Stimulated activated CD4-positive, alpha-beta T cell treated with anti-CD3 and anti-CD28 coated beads, Interleukin-1b, Interleukin-23, amount 100 ng/mL, for 24 hours (primary cell): ENCODE measurements at regions not wholly inside any gene's neighbourhood (a gene's known extent, or its start where the extent isn't known, plus 50 kb on each side); places are given as distances from the start of the nearest gene placed in this dataset.
"Not testable (repeated sequence)": the region's sequence is repeated elsewhere in the genome, so short reads cannot be mapped to it uniquely, and the experiment has no call there.

Experiments used
- DNase-seq, 4 experiments: peaks; one replicate each; pipeline ENCODE4 v3.0.0-alpha.2; 2020; ENCODE audit warnings: low read depth in 4 of 4, low spot score in 1 of 4

DNA sequence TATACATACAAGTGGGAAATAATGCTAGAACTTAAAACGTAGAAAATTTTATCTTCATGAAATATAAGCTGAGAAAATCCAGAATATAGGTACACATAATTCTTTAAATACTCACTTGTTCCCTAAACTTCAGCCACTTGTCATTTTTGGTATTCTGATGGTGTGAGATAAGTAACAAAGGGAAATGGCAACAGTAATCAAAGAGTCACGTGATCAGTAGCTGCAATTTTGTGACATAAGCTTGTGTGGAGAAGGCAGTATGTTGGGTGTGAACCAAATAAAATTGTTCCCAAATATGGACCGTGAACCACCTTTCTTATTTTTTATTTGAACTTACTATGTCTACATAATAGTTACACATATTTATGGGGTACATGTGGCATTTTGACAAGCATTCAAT is 650.3 kb upstream of the ADARB2 start:
- DNase-seq = no peak

DNA sequence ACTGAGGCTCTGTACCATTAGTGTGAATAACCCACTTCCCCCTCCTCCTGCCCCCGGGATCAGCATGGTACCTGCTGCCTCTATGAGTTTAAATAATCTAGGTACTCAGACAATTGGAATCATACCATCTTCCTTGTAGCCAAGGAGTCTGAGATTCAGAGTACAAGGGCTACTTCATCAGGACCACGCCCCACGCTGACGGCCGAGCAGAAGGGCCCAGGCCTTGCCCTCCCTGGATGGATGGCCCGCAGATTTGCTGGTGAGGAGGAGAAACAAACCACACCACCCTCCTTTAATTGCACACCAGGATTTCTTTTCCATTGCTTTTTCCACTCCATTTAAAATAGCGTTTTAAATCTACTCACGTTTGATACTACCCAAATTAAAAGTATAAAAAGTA is 649.9 kb upstream of the ADARB2 start:
- no peak for DNase-seq

DNA sequence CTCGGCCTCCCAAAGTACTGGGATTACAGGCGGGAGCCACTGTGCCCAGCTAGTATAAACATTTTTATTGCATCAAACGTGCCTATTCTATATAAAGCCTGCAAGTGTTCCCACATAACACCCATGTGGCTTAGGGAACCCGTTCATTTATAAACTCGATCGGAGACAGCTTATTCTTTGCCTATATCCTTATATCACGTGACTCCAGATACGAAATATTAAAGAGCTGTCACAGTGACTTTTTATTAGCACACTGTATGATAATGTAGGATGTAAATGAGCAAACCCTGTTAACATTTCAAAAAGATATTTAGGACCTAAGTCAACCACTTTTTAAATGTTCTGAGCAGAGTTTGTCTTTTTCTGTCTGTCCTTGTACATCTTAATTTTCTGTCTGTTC is 642.9 kb upstream of the ADARB2 start:
- DNase-seq = no peak

DNA sequence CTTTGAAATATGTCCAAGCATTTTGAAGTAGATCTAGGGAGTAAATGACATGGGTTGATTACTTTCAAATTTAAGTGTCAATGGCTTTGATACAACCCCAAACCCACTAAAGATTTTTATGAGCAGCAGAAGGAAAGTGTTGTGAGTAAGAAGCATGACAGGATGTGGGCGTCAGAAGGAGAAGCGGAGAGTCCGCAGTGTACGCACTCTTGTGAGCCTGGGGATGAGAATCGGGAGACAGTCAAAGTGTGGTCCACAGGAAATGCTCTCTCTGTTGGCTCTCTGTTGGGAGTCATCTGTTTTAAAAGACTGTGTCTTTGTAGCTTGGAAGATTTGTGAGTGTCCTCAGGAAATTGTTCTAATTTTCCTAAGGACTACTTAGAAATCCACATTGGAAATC is 629.8 kb upstream of the ADARB2 start:
- no peak for DNase-seq

DNA sequence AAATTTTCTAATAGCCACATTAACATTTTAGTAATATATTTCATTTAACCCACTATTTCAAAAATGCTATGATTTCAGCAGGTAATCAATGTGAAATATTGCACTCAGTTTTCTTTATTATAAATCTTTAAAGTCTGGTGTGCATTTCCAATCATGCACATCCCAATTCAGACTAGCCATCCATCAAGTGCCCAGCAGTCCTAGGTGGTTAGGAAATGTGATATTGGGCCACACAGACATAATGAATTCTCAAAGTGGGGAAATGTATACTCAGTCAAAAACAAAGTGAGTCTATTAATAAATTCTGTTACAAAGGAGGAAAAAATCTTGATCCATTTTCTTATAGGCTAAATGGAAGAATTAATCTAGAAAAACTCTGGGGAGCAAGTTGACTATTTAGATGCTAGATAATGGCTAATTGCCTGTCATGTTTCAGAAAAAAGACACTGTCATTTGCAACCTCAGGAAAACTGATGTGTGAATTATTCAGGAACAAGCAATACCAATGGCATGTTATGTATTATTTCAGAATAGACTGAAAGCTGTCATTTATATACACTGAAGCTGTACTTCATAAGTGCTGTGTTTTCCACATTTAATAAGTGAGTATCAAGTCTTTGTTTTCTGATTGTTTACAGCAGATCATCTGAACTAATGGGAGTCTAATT is 629.1 kb upstream of the ADARB2 start:
- no peak for DNase-seq

DNA sequence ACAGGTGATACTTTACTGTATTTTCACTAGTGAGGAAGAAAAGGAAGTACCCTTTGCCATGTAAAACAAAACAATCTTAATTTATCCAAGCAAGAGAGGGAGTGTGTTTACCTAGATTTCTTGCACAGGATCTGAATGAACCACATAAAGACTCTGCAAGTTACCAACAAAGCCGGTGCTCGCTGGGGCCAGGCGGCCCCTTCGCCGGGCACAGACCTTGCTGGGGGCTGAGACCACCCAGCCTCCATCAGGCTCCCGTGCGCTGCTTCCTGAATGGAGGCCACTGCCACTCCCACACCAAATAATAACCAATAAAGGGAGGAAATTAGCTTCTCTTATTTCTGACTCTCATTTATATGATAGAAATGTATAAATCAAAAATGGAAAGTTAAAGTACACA is 625.0 kb upstream of the ADARB2 start:
- DNase-seq = no peak

DNA sequence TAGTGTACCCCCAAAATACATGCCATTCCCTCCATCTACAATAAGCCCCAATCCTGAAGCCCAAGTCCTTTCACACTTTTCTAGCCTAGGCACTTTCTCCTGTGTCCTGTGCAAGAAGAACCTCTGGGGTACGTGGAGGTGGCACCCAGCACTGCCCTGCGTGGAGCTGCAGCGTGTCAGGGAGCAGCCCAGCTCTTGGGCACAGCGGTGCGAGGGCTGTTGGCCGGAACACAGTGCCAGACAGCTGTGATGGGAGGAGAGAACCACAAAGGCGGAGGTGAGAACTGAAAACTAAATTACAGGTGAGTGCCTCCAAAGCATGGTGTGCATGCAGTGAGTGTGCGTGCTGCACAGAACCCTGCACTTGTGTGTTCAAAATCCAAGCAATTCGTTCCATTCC is 621.3 kb upstream of the ADARB2 start:
- DNase-seq = no peak

DNA sequence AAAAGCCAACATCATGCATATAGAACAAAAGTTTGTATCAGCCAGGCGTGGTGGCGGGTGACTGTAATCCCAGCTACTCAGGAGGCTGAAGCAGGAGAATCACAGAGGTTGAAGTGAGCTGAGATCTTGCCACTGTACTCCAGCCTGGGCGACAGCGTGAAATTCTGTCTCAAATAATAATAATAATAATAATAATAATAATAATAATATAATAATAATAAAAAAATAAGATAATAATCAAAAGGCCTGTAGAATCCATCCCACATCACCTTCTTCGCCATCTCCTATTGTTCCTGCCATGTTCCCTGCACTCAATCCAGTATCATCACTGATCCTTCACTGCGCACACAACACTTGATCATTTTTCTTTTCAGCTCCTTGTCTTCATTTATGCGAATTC is 619.3 kb upstream of the ADARB2 start:
- DNase-seq = no peak

DNA sequence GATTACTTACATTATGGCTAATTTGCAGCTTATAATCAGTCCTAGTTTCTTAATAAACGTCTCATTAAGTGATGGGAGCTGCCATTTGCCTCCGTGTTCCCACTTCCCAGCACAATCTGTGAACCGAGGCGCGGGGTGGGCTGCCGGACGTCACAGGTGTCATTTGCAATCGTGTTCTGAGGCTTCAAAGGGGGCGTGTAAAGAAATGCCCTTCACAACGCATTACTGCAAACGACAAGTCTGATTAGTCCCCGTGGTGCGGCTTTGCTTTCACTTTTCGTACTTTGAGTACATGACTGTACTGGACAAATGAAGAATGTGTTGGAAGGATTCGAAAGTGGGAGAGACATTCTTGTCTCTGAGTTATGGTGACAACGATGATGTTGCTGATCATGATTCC is 614.2 kb upstream of the ADARB2 start:
- no peak for DNase-seq

DNA sequence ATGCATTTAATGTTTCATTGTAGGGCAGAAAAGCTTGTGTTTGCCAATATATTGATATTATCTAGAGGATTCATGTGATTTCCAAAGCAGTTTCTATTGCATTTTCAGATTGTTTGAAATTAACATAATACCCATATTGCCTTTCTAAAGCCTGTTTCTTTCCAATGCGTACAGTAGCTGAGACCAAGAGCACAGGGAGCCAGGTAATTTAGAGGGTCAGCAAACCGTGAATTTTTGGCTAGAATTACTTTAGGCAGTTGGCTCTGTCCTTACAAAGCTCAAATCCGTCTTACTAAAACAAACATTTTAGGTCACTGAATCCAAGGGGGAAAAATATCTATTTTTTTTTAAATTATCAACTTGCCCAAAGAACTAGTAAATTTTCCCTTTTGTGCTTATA is 604.9 kb upstream of the ADARB2 start:
- DNase-seq = no peak

DNA sequence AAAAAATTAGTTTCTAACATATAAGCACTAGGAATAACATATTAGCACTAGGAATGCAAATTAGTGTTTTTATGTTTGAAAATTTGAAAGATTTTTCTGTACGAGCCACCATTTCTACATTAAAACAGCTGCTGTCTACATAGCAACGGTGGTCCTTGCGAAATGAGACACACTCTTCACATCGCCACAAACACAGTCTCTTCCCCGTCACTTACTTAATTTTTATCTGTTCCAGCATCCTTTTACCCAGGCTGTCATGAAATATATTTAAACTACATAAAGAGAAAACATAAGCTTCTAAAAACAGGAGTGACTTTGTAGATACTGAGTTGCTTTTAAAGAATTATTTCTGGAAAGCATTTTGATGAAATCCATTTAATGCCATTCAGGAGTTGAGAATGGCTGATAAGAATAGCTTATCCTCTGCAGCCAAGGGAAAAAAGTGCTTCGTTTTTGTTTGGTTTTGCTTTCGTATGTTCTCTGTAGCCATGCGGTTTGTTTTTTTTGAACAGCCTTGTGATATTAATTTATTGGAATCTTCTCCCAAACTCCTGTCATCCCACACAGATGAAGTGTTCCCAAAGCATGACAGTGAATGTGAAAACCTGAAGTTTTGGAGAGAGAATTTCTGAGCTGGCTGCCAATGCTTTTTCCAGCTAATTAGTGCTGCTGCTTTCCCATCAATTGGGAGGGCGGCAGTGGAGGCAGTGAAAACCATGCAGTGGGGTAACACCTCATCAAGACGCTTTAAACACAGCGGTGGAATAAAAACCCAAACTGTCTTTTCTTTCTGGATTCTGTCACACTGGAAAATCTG is 603.7 kb upstream of the ADARB2 start:
- DNase-seq = no peak

DNA sequence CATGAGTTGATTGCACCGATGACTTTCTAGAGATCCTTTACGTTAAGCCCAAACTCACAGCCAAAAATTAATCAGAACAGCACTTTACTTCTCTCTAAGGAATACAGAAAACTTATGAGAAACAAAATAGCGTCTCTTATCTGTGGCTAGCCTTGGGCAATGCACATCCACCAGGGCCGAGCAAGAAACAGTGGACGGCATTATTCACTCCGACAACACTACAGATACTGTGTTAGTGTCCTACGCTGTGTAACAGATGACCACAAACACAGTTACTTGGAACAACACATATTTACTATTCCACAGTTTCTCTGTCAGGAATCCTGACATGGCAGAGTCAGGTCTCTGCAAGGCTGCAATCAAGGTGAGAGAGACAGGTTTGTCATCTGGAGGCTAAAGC is 598.3 kb upstream of the ADARB2 start:
- no peak for DNase-seq

DNA sequence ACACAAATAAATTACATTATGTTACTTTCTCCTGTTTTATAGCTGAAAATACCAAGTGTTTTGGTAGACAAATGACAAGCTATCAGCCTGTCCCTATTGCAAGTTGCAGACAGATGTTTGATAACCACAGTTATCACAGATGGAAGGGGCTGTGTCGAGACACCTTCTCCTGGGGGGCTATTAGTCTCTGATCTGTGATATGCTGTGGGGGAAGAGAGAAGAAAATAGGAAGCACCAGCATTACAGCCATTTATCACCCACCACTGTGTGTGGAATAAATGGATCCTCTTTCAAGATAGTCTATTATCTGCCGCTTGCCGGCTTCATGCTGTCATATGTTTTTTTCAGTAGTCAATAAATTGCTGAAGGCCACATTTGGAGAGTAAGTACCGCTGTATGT is 597.2 kb upstream of the ADARB2 start:
- no peak for DNase-seq

DNA sequence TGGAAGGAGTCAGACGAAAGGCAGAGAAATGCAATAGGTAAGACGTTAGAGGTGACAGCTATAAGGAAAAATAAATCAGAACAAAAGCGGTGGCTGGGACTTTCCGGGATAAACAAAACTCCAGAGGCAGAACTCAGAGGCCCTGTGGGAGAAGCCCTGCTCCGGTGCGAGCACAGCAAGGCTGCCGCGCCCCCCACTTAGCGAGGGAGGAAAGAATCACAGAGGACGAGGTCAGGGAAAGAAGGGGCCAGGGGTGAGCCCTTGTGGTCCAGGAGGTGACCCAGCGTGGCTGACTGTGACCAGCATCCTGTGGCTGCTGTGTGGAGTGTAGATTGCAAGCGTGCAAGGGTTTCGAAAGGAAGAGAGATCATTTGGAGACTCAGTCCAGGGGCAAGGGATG is 591.8 kb upstream of the ADARB2 start:
- DNase-seq = no peak

DNA sequence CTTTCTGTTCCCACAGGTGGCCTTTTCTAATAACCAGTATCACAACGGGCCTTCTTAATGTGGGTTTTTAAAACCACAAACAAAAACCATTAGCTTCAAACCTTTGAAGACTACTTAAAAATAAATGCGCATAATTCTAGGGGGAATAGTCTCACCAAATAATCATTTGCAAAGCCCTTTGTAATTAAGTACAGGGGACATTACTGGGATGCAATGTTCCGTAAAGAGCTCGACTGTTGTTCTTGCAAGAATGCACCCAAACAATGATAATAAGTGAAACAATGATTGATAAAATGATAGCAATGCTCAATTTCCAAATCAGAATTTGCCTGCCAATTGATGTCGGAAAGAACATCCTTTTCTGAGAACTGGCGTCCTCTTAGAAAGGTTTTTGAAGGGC is 589.1 kb upstream of the ADARB2 start:
- no peak for DNase-seq

DNA sequence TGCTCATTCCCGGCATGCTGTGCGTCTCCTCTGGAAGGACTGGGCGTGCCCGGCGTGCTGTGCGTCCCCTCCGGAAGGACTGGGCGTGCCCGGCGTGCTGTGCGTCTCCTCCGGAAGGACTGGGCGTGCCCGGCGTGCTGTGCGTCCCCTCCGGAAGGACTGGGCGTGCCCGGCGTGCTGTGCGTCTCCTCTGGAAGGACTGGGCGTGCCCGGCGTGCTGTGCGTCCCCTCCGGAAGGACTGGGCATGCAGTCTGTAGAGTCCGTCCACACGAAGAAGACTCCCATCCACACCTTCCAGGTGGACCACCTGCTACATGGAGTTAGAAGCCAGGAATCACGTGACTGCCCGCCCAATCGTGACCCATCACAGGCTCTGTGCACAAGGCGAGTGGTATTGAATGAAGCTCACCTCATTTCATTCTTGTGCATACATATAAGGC is 577.7 kb upstream of the ADARB2 start:
- not testable (repeated sequence) for DNase-seq

DNA sequence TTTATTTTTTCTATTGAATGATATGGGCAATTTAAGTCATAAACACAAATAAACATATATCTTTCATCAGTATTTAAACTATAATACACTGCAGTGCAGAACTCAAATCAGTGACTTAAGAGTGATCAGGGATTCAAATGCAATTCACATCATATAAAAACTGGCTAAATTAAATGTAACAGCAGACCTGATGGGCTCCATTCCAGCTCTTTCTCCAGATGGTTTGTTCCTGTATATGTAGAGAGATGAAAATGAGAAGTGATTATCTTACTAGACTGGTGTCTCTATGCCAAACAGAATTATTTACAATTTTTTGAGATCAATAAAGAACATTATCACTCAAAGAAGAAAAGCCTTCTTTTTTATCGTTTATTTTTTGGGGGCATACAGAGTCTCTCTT is 568.8 kb upstream of the ADARB2 start:
- DNase-seq = no peak

DNA sequence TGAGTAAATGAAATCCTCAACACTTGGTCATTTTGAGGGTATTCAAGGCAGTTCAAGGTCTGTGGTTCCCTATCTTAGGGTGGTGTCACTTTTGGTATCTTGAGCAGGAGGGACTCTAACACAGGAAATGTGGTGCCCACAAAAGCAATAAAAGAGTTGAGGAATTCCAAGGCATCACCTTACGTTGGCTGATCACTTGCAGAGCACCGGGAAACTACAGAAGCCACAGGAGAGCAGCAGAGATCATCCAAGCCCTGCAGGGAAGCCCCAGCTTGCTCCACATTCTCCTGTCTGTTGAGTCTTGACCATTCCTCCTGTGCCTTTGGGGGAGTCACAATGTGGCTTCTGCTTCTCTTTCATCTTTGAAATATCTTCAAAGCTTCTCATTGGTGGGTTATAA is 565.8 kb upstream of the ADARB2 start:
- no peak for DNase-seq

DNA sequence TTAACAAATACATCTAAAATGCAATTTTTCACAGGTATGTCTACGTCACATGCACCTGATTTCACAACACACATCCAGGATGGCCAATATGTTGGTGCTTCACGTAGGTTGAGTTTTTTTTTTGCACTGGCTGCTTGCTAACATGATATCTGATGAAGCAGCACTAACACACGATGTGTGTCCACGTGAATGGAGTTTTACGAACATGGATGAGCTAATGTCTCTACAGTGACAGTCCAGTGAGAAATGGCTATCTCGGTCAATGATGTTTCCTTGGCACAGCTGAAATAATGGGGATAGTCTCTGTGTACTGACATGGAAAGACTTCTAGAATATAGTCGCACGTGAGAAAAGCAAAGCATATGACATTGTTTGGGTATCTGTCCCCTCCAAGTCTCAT is 563.9 kb upstream of the ADARB2 start:
- no peak for DNase-seq

DNA sequence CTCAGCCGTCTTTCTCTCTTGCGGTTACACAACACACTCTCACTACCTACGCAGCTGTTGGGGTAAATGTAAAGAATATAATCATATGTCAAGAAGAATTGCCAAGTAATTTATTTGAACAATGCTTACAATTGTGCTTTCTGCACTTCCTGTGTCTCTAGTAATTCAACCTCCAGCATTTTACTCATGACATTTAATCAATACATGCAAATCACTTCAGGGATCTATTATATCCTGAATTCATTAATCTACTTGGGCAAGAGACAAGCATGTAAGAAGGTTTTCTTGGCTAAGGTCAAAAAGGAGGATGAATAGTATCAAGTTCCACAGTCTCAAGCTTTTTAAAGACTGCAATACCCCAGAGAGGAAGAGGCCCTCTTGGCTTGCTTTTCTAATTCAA is 562.9 kb upstream of the ADARB2 start:
- no peak for DNase-seq

DNA sequence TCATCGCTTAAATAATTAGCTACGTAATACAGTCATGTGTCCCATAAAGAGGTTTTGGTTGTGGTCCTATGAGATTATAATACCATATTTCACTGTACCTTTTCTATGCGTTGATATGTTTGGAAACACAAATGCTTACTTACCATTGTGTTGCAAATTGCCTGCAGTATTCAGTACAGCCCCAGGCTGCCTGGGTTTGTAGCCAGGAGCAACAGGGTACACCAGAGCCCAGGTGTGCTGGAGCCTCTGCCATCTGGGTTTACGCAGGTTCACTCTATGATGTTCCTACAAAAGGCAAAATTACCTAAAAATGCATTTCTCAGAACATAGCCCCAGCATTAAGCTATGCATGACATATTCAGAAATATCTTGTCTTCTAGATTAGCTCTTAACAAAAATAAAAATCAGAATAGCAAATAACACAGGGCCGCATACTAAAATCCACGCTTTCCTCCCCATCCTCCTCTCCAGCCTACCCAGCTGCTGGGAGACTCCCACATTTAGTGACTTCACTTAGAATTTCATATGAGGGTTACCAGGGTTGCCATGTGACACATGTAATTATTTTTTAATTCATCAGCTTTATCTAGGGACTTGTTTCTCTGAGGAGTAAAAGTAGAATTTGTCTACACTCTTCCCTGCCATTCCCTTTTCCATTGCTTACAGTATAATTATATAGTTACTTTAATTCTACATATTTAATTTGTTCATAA is 559.0 kb upstream of the ADARB2 start:
- no peak for DNase-seq

DNA sequence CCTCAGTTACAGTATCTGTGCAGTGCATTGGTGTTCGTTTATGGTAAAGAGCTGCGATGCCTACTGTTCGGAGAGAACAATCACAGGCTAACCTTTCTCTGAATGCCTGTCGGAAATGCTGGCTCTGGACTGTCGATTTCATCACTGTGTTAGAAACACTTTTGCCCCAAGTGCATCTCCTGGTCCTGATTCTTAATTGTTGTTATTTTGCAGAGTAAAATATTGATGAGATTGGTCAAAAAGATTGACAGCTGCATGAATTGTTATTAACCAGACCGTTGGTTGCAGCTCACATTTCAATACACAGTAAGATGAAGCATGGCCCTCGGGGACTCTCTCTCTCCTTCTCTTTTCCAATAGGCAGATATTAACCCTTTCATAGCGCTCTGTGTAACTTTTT is 557.4 kb upstream of the ADARB2 start:
- DNase-seq = no peak
